ENCODE measurements at regions not wholly inside any gene's neighbourhood (a gene's known extent, or its start where the extent isn't known, plus 50 kb on each side); places are given as distances from the start of the nearest gene placed in this dataset.
A peak's percentile ranks its signal among the peaks of the same experiment; 100 is the strongest.

DNA sequence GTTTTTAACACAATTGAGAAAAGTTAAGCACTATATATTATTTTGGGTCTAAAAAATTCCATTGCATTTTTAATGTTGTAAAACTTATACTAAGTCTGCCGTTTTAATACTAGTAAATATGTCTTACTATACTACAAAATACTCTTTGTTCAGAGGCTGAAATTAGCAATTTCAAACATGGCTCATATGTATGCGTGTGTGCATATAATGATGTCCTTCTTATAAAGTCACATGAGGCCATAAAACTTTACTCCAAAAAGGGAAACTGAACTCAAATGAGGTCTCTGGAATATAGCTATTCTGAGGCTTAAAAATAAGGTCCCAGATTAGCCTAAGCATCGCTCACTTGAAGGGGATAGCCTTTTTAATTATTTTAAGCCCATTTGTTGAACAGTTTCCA lies 224.0 kb downstream of the MYLK4 start:
- H3K36me3 Mint-ChIP-seq: peaks cover 4% of the 10 kb centered on the region
- H3K4me1 Mint-ChIP-seq (ENCODE audit: unreplicated experiment): peaks cover 3% of the 10 kb centered on the region
- H3K9me3 Mint-ChIP-seq: no peaks in the 10 kb centered on the region
- no peak for TF ChIP-seq CTCF (conservative IDR thresholded peaks at IDR 0.05)
- H3K27ac Mint-ChIP-seq: no peak overlapping the region
- H3K27me3 Mint-ChIP-seq: no peaks in the 10 kb centered on the region
- DNase-seq (ENCODE audit: extremely low spot score, unreplicated experiment): no peak
- no peak overlapping the region for H3K4me3 Mint-ChIP-seq

DNA sequence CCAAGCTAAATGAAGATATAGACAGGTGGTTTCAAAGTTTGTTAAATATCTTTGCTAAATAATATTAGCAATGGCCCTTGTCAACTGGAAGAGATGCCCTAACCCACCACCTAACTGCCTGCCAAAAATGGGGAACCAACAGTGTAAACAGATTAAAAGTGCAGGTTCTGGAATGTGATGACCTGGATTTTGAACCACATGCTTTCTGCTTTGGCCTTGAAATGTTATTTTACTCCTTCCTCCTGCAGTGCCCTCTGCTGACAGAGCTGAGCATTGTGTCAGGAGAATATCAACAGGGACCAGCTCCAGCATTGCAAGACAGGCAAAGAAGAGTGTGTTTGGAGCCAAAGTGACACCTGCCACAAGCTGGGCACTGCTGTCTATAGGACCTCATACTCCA lies 226.6 kb downstream of the MYLK4 start:
- no peak overlapping the region for H3K4me3 Mint-ChIP-seq
- DNase-seq (ENCODE audit: extremely low spot score, unreplicated experiment): no peak
- peak; percentile 44 for TF ChIP-seq CTCF (conservative IDR thresholded peaks at IDR 0.05)
- peaks cover 4% of the 10 kb centered on the region for H3K36me3 Mint-ChIP-seq
- H3K27ac Mint-ChIP-seq: no peak overlapping the region
- peaks cover 3% of the 10 kb centered on the region for H3K4me1 Mint-ChIP-seq (ENCODE audit: unreplicated experiment)
- no peaks in the 10 kb centered on the region for H3K27me3 Mint-ChIP-seq
- peaks cover 6% of the 10 kb centered on the region for H3K9me3 Mint-ChIP-seq

DNA sequence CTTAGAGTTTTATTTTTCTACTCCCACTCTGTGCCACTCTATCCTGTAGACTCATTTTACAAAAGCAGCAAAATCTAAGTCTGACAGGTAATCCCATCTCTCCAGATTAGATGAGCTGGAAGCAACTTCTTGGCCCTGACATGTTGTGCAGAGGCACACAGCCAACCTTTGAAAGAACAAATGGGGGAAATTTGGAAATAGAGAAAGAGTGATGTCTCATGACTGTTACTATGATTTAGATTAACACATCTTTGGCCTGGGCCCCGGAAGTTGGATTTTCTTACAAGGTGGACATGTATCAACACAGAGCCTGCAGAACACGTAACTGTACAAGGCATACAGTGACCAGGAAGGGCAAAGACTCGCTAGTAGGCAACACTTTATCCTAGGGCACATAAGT lies 227.7 kb downstream of the MYLK4 start:
- TF ChIP-seq CTCF (conservative IDR thresholded peaks at IDR 0.05): no peak
- no peak overlapping the region for H3K27ac Mint-ChIP-seq
- H3K36me3 Mint-ChIP-seq: peaks cover 4% of the 10 kb centered on the region
- no peaks in the 10 kb centered on the region for H3K27me3 Mint-ChIP-seq
- DNase-seq (ENCODE audit: extremely low spot score, unreplicated experiment): no peak
- peaks cover 6% of the 10 kb centered on the region for H3K9me3 Mint-ChIP-seq
- H3K4me3 Mint-ChIP-seq: no peak overlapping the region
- peaks cover 3% of the 10 kb centered on the region for H3K4me1 Mint-ChIP-seq (ENCODE audit: unreplicated experiment)

DNA sequence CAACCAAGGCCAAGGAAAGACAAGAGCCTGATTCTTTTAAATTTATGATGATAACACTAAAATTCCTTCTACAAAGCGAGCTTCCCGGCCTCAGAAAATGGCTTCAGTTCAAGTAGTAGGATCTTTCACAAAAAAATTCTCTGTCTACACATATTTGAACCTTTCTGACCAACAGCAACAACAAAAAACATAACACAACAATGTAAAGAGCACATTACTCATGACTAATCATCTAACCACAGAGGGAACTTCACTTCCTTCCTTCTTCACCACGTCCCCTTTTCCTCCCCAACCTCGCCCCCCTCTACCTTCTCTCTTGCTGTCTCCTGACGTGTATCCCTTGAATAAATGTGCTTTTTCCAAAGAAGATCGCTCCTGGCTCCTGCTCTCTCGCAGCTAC lies 228.2 kb downstream of the MYLK4 start:
- no peaks in the 10 kb centered on the region for H3K27me3 Mint-ChIP-seq
- H3K36me3 Mint-ChIP-seq: peaks cover 4% of the 10 kb centered on the region
- no peaks in the 10 kb centered on the region for H3K4me1 Mint-ChIP-seq (ENCODE audit: unreplicated experiment)
- H3K27ac Mint-ChIP-seq: no peak overlapping the region
- H3K4me3 Mint-ChIP-seq: no peak overlapping the region
- DNase-seq (ENCODE audit: extremely low spot score, unreplicated experiment): no peak
- H3K9me3 Mint-ChIP-seq: peaks cover 6% of the 10 kb centered on the region
- TF ChIP-seq CTCF (conservative IDR thresholded peaks at IDR 0.05): no peak

DNA sequence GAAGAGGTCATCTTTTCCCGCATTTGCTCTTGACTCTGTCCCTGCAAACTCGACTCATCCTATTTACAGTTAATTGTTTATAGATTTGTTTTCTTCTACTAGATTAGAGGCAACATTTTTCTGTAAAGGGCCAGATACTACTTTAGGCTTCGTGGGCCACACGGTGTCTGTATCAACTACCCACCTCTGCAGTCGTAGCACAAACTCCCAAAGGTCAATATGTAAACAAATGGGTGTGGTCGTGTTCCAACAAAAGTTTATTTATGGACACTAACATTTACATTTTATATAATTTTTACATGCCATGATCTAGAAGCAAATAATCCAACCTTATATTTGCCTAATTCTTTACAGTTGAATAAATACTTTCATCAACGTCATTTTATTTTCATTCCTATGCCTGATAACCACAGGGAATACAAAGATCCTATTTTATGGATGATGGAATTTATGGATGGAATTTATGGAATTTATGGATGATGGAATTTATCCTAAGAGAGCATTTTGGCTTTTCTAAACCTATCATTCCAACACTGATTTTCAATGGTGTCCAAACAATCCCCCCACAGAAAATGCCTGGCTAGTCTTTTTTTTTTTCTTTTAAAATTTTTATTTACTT lies 232.8 kb downstream of the MYLK4 start:
- Mint-ChIP-seq H3K4me3 (no peak overlapping the region), H3K9me3 (peaks cover 17% of the 10 kb centered on the region), H3K4me1 (ENCODE audit: unreplicated experiment) (peaks cover 7% of the 10 kb centered on the region), H3K27ac (no peak overlapping the region), H3K27me3 (no peaks in the 10 kb centered on the region), H3K36me3 (no peaks in the 10 kb centered on the region)
- no peak for DNase-seq (ENCODE audit: extremely low spot score, unreplicated experiment)
- TF ChIP-seq CTCF (conservative IDR thresholded peaks at IDR 0.05): no peak

DNA sequence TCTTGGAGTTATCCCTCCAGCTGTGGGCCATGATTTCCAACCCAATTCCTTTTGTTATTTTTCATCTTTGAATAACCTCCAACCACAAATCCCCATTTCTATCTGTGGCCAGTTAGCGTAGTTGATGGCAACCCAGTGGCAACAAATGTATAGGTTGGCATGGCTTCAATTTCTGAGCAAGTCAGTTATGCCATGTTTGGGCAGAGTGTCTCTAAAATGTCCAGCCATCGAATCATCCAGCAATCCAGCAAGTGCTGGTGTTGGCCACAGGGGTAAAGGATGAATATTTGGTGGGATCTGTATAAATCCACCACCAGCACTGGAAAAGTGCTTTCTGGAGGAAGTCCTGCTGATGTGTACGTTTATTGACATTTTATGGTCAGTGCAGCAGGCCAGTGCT lies 233.3 kb downstream of the MYLK4 start:
- Mint-ChIP-seq H3K4me1 (ENCODE audit: unreplicated experiment) (peaks cover 7% of the 10 kb centered on the region), H3K27ac (no peak overlapping the region), H3K27me3 (no peaks in the 10 kb centered on the region), H3K9me3 (peaks cover 17% of the 10 kb centered on the region), H3K36me3 (no peaks in the 10 kb centered on the region), H3K4me3 (no peak overlapping the region)
- DNase-seq (ENCODE audit: extremely low spot score, unreplicated experiment): no peak
- no peak for TF ChIP-seq CTCF (conservative IDR thresholded peaks at IDR 0.05)
